ENCODE measurements at regions not wholly inside any gene's neighbourhood (a gene's known extent, or its start where the extent isn't known, plus 50 kb on each side); places are given as distances from the start of the nearest gene placed in this dataset.
"Not testable (repeated sequence)": the region's sequence is repeated elsewhere in the genome, so short reads cannot be mapped to it uniquely, and the experiment has no call there.

GRCh38 chr4:171235521-171235920, 577.7 kb upstream of the GALNTL6 start:
- no peak overlapping the region for H3K27ac ChIP-seq
- TF ChIP-seq CTCF (IDR thresholded peaks at IDR 0.05) = no peak
- TF ChIP-seq ZFX (IDR thresholded peaks at IDR 0.05; ENCODE audit: borderline replicate concordance) = no peak

DNA sequence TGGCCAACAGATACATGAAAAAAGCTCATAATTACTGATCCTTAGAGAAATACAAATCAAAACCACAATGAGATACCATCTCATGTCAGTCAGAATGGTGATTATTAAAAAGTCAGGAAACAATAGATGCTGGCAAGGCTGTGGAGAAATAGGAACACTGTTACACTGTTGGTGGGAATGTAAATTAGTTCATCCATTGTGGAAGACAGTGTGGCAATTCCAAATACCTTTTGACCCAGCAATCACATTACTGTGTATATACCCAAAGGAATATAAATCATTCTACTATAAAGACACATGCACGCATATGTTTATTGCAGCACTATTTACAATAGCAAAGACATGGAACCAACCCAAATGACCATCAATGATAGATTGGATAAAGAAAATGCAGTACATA, 583.9 kb upstream of the GALNTL6 start:
- H3K27ac ChIP-seq = not testable (repeated sequence)

DNA sequence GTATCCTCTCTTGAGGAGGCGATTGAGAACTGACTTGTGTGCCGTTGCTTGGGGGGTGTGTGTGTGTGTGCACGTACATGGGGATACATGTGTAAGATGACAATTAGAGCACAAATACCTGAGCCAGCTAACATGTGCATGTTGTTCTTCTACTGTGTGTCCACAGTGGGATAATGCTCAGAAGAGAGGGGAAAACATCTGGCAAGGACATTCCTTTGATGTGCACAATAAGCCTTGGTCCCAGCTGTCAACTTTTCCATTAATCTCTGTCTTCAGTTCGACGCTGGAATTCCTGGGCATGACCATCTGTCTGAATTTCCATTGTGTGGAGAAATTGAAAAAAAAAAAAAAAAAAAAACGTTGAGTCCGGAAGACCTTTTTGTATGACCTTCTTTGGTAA, 592.0 kb upstream of the GALNTL6 start:
- TF ChIP-seq ZFX (IDR thresholded peaks at IDR 0.05; ENCODE audit: borderline replicate concordance) (no peak), CTCF (IDR thresholded peaks at IDR 0.05) (no peak)
- H3K27ac ChIP-seq = no peak overlapping the region

- no peak overlapping the region for H3K27ac ChIP-seq
- TF ChIP-seq CTCF (IDR thresholded peaks at IDR 0.05) (no peak), ZFX (IDR thresholded peaks at IDR 0.05; ENCODE audit: borderline replicate concordance) (no peak)
These were observed 609.8 kb upstream of the GALNTL6 start for GRCh38 chr4:171203425-171203824.

GRCh38 chr4:171202908-171203307, 610.3 kb upstream of the GALNTL6 start:
- TF ChIP-seq CTCF (IDR thresholded peaks at IDR 0.05) (no peak), ZFX (IDR thresholded peaks at IDR 0.05; ENCODE audit: borderline replicate concordance) (no peak)
- H3K27ac ChIP-seq = no peak overlapping the region

DNA sequence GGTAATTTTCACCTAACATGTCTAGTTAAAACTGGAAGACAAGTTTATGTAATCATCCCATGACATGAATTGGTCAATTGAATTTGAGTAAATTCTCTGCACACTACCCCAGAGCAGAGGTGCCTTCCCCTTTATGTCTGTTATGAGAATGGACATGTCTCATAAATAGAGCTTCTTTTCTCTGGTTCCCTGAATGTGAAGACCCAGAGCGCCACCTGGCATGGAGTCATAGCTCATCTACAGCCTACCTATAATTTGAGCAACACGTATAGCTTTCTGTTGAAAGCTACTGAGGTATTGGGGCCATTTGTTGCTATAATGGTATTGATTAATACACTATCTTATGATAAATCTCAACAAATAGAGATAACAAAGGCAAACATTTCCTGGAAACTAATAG, 626.5 kb upstream of the GALNTL6 start:
- TF ChIP-seq ZFX (IDR thresholded peaks at IDR 0.05; ENCODE audit: borderline replicate concordance) (no peak), CTCF (IDR thresholded peaks at IDR 0.05) (no peak)
- H3K27ac ChIP-seq = no peak overlapping the region

DNA sequence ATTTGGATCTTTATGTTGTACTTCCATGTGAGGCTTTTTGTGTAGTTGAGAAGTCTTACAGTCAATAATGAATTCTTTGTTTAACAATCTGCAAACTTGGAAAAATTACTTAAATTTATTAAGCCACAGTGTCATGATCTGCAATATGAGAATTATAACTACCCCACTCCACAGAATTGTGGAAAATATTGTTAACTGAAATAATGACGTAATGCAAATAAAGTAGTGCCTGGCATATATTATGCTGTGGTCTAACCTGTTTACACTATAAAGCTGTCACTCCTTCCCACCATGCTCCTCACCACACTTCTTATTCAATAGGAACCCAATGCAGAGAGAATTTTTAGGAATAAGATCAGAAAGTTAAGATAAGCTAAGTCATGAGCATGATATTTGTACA, 632.1 kb upstream of the GALNTL6 start:
- TF ChIP-seq ZFX (IDR thresholded peaks at IDR 0.05; ENCODE audit: borderline replicate concordance) (no peak), CTCF (IDR thresholded peaks at IDR 0.05) (no peak)
- H3K27ac ChIP-seq = no peak overlapping the region

DNA sequence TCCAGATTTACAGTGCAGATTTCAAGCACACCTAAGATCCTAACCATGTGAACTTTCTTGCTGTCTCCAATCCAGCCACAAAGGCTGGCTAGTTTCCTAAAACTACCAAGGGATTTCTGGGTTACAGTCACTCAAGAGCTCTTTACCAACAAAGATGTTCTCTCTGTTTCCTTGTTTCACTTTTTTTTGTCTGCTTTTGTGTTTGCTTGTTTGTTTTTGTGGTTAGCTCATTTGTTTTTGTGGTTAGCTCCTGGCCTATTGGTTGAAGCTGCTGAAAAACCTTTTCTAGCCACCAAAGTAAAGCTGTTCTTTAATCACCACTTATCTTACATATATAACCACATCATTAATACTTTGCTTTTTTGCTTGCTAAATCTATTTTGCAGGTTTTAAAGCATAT, 642.5 kb upstream of the GALNTL6 start:
- TF ChIP-seq ZFX (IDR thresholded peaks at IDR 0.05; ENCODE audit: borderline replicate concordance) (no peak), CTCF (IDR thresholded peaks at IDR 0.05) (no peak)
- no peak overlapping the region for H3K27ac ChIP-seq
